Mucosa of rectum (tissue), 2 donors: ENCODE measurements at regions not wholly inside any gene's neighbourhood (a gene's known extent, or its start where the extent isn't known, plus 50 kb on each side); places are given as distances from the start of the nearest gene placed in this dataset.
"Not testable (repeated sequence)": the region's sequence is repeated elsewhere in the genome, so short reads cannot be mapped to it uniquely, and the experiment has no call there.

Experiments used
- H3K27ac ChIP-seq, 2 donors: one replicate each; pipeline ENCODE4 v1.7.0; 2013; ENCODE audit warnings: inconsistent platforms in 2 of 2, low read depth in 2 of 2, low read length in 2 of 2
- H3K27me3 ChIP-seq, 2 donors: one replicate each; pipeline ENCODE4 v1.7.0; 2013; ENCODE audit warnings: low read length in 2 of 2; ENCODE audit not compliant: control insufficient read depth in 2 of 2, insufficient read depth in 2 of 2
- H3K36me3 ChIP-seq, 2 donors: one replicate each; pipeline ENCODE4 v1.7.0; 2013; ENCODE audit warnings: low read length in 2 of 2; ENCODE audit not compliant: control insufficient read depth in 2 of 2, insufficient read depth in 2 of 2
- H3K4me1 ChIP-seq, 2 donors: one replicate each; pipeline ENCODE4 v1.7.0; 2013; ENCODE audit warnings: low read length in 2 of 2, mild to moderate bottlenecking in 1 of 2; ENCODE audit not compliant: control insufficient read depth in 2 of 2, insufficient read depth in 2 of 2
- H3K4me3 ChIP-seq, 2 donors: one replicate each; pipeline ENCODE4 v1.7.0; 2013; ENCODE audit warnings: low read length in 2 of 2
- H3K9ac ChIP-seq, 2 donors: one replicate each; pipeline ENCODE4 v1.7.0; 2013; ENCODE audit warnings: low read length in 2 of 2, low read depth in 1 of 2, mild to moderate bottlenecking in 1 of 2
- H3K9me3 ChIP-seq, 2 donors: one replicate each; pipeline ENCODE4 v1.7.0; 2013; ENCODE audit warnings: low read length in 2 of 2; ENCODE audit not compliant: control insufficient read depth in 2 of 2
- donor health status: healthy.
- donor health status: Normal muscosa, but diverticular disease.

GRCh38 chr1:164093543-164093942 is 465.4 kb upstream of the PBX1 start:
- no peak overlapping the region for H3K4me3 ChIP-seq
- H3K27me3 ChIP-seq, result no peaks in the 10 kb centered on the region
- H3K27ac ChIP-seq, result no peak overlapping the region
- no peaks in the 10 kb centered on the region for H3K4me1 ChIP-seq
- H3K36me3 ChIP-seq, result no peaks in the 10 kb centered on the region
- H3K9me3 ChIP-seq, result no peaks in the 10 kb centered on the region
- H3K9ac ChIP-seq, result no peak overlapping the region

DNA sequence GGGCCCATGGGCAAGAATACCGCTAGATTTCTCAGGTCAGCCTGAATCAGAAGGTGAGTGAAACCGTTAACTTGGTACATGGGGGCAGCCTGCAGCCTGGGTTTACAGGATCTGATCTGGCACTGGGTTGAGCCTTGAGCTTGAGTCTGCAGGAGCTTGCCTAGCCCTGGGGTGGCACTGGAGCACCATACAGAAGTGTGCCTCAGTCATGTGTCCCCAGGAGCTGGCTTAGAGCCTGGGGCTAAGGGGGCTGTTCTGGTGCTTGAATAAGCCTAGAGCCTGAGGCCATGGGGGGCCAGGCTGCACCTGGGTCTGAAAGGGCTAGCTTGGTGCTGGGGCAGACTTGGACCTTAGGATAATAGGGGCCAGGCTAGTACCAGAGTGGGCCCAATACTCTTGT is 457.2 kb upstream of the PBX1 start:
- Histone ChIP-seq H3K27ac (no peak overlapping the region), H3K4me1 (no peaks in the 10 kb centered on the region), H3K9me3 (no peaks in the 10 kb centered on the region), H3K27me3 (no peaks in the 10 kb centered on the region), H3K36me3 (no peaks in the 10 kb centered on the region), H3K4me3 (no peak overlapping the region), H3K9ac (no peak overlapping the region)

DNA sequence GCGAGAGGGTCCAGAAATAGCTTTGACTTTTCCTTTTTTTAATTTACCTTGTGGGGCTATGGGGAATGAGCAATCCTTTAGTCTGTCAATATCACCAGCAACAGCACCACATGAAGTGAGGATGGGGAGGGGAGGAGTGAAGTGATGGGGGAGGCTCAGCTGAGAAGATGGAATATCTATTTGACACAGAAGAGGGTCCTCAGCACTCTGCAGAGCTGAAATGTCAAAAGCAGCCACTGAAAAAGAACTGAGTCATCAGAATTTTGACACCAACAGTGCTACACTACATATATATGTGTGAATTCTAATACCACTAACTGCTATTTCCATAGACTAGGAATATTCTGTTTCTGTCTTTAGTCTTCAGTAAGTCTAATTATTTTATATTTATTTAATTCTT is 427.0 kb upstream of the PBX1 start:
- Histone ChIP-seq H3K27me3 (no peaks in the 10 kb centered on the region), H3K4me1 (no peaks in the 10 kb centered on the region), H3K9me3 (no peaks in the 10 kb centered on the region), H3K9ac (no peak overlapping the region), H3K36me3 (no peaks in the 10 kb centered on the region), H3K4me3 (no peak overlapping the region), H3K27ac (no peak overlapping the region)

DNA sequence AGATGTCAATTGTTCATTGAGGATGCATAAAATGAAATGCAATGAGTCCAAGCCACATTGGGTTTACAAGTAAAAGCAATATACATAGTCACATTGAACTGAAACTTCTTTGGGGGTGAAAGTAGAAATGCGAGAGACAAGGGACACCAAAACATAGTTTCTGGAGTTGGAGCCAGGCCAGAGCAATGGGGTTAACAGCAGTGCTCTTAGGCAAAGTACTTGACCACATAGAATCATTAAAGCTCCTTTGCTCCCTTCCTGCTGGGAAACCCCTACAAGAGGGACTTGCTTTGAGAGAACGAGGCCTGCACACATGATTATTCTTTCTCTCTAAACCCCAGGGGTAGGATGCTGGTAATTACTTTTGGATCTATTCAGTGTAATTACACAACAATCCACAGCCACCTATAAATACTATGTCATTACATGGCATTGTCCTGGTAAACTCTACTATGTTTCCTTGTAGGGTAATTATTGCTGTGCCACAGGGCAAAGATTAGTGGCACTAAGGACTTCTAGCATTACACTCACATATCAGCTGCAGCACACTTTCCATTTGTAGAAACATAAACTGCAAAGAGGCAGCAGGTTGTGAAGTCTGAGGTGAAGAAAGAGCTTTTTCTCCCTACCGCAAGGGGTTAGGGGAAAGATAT is 421.6 kb upstream of the PBX1 start:
- H3K9me3 ChIP-seq, result no peaks in the 10 kb centered on the region
- H3K27me3 ChIP-seq, result no peaks in the 10 kb centered on the region

DNA sequence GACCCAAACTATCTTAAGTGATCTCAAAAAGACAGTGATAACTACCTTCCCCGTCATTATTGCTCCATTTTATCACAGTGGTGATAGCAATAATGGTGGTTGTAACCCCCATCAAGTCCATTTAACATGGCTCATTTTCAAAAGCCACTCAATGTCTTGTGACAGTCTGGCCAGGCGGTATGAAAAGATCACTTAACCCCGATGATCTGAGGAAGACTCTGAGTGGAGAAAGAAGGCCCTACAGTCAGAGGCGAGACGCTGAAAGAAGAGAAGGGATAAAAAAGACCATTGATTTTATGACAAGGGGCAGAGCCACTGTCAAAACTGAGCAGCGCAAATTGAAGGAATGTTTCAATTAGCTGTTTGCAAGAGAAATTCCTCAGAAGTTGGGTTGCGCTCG is 417.2 kb upstream of the PBX1 start:
- Histone ChIP-seq H3K27ac (no peak overlapping the region), H3K4me1 (no peaks in the 10 kb centered on the region), H3K4me3 (no peak overlapping the region), H3K9ac (no peak overlapping the region), H3K27me3 (no peaks in the 10 kb centered on the region), H3K9me3 (no peaks in the 10 kb centered on the region), H3K36me3 (no peaks in the 10 kb centered on the region)

More for the DNA sequence above, 421.6 kb upstream of the PBX1 start:
- H3K27ac ChIP-seq, result no peak overlapping the region
- H3K4me1 ChIP-seq, result no peaks in the 10 kb centered on the region
- no peaks in the 10 kb centered on the region for H3K36me3 ChIP-seq
- no peak overlapping the region for H3K4me3 ChIP-seq
- no peak overlapping the region for H3K9ac ChIP-seq

GRCh38 chr1:164154622-164155021 is 404.4 kb upstream of the PBX1 start:
- Histone ChIP-seq H3K4me3 (no peak overlapping the region), H3K9me3 (no peaks in the 10 kb centered on the region), H3K27ac (no peak overlapping the region), H3K36me3 (no peaks in the 10 kb centered on the region), H3K27me3 (no peaks in the 10 kb centered on the region), H3K4me1 (no peaks in the 10 kb centered on the region), H3K9ac (no peak overlapping the region)

DNA sequence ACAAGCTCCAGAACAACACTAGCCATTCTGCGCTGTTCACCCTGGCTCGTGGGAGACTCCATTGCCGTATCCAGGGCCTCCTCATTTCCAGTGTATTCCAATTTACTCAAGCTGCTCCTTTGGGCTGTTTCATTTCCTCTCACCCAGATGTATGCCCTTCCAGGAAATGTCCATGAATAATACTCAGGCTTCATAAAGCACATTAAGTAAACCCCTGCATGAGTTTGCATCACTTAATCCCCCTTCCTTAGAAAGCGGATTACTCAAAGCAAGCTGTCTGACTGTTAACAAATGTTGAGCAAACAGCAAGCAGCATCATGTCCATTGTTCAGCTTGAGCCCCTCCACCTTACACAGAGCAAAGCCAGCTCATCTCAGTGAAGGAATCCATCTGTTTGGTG is 403.6 kb upstream of the PBX1 start:
- H3K4me3 ChIP-seq, result no peak overlapping the region
- no peaks in the 10 kb centered on the region for H3K9me3 ChIP-seq
- no peak overlapping the region for H3K9ac ChIP-seq
- H3K36me3 ChIP-seq, result no peaks in the 10 kb centered on the region
- H3K4me1 ChIP-seq, result no peaks in the 10 kb centered on the region
- no peaks in the 10 kb centered on the region for H3K27me3 ChIP-seq
- no peak overlapping the region for H3K27ac ChIP-seq

GRCh38 chr1:164163289-164163849 is 395.6 kb upstream of the PBX1 start:
- H3K9me3 ChIP-seq, result no peaks in the 10 kb centered on the region
- H3K9ac ChIP-seq, result no peak overlapping the region
- H3K27ac ChIP-seq, result no peak overlapping the region
- H3K4me1 ChIP-seq, result no peaks in the 10 kb centered on the region
- H3K4me3 ChIP-seq, result no peak overlapping the region
- no peaks in the 10 kb centered on the region for H3K36me3 ChIP-seq
- H3K27me3 ChIP-seq, result no peaks in the 10 kb centered on the region

DNA sequence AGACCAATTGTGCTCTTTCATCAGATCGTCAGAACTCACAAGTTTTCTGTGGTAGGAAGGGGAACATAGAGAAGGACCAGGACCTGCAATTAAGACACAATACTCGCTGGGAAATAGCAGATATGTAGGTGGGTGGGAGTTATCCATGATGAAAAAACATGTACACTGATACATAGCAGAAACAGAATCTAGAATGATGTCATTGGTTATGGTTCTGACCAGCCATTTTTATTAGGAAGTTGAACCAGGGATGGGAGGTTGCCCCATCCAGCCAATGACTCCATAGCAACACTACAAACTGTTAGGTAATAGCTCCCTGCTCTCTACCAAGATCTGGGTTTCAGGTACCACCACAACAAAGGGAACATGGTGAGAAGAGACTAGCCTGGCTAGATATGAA is 393.5 kb upstream of the PBX1 start:
- Histone ChIP-seq H3K4me3 (no peak overlapping the region), H3K27me3 (no peaks in the 10 kb centered on the region), H3K36me3 (no peaks in the 10 kb centered on the region), H3K27ac (no peak overlapping the region), H3K9ac (no peak overlapping the region), H3K4me1 (no peaks in the 10 kb centered on the region), H3K9me3 (no peaks in the 10 kb centered on the region)

GRCh38 chr1:164166454-164166853 is 392.5 kb upstream of the PBX1 start:
- H3K27me3 ChIP-seq, H3K4me3 ChIP-seq, H3K27ac ChIP-seq, H3K9me3 ChIP-seq, H3K36me3 ChIP-seq, H3K4me1 ChIP-seq, H3K9ac ChIP-seq: not testable (repeated sequence)
